B cell (primary cell): ENCODE measurements at regions not wholly inside any gene's neighbourhood (a gene's known extent, or its start where the extent isn't known, plus 50 kb on each side); places are given as distances from the start of the nearest gene placed in this dataset.

ENCODE experiments used
- ATAC-seq: fragments of 200-7000 bp; cut with Tn5 transposase; one replicate; pipeline ENCODE4 v1.10.0; 2021; ENCODE audit warnings: low read depth, mild to moderate bottlenecking, moderate number of reproducible peaks, moderate library complexity
- CTCF ChIA-PET: fragments of 350-600 bp; sonication (Branson Sonifier 250); formaldehyde crosslinking; loops from one replicate; lab custom pipeline; 2021; ENCODE audit warnings: antibody characterized with exemption, inconsistent platforms; lab: Charles Lee
- POLR2A ChIA-PET: fragments of 350-600 bp; sonication (Branson Sonifier 250); formaldehyde crosslinking; loops from one replicate; lab custom pipeline; 2021; ENCODE audit warnings: antibody characterized with exemption; lab: Charles Lee
- DNase-seq: peaks from one replicate; pipeline ENCODE4 v3.0.0; 2013
- H2AFZ ChIP-seq: 2 replicates; pipeline ENCODE4 v1.6.1; 2012; ENCODE audit warnings: mild to moderate bottlenecking, low read depth, low read length; ENCODE audit not compliant: insufficient read depth, poor library complexity, severe bottlenecking
- H3K27ac ChIP-seq, 2 donors: 1 replicate in 1 of 2; 2 replicates in 1 of 2; pipeline ENCODE4 v1.5.1; 2012 to 2013; ENCODE audit warnings: low read length in 2 of 2, mild to moderate bottlenecking in 2 of 2, moderate library complexity in 1 of 2
- H3K27me3 ChIP-seq, 4 experiments: fragments of 200-600 bp in 1 of 4; sonication (generic) in 1 of 4; replicated peaks in 1 of 4; 1 replicate in 2 of 4; 2 replicates in 2 of 4; pipeline versions ENCODE4 v1.6.1 to v1.7.0; 2013 to 2016; ENCODE audit warnings: low read length in 3 of 4, mild to moderate bottlenecking in 2 of 4, mixed read lengths in 1 of 4, moderate library complexity in 1 of 4; ENCODE audit not compliant: insufficient read depth in 4 of 4, control insufficient read depth in 3 of 4; ENCODE audit errors: control extremely low read depth in 1 of 4
- H3K36me3 ChIP-seq, 2 experiments: replicated peaks in 1 of 2; 1 replicate in 1 of 2; 2 replicates in 1 of 2; pipeline versions ENCODE4 v1.6.1 to v1.7.1; 2013; ENCODE audit warnings: low read length in 1 of 2; ENCODE audit not compliant: insufficient read depth in 2 of 2, control insufficient read depth in 1 of 2; ENCODE audit errors: control extremely low read depth in 1 of 2, extremely low read depth in 1 of 2
- H3K4me1 ChIP-seq, 2 donors: fragments of 200-600 bp in 1 of 2; sonication (generic) in 1 of 2; 1 replicate in 1 of 2; 2 replicates in 1 of 2; pipeline versions ENCODE4 v1.5.1 to v1.6.1; 2013 to 2017; ENCODE audit warnings: low read length in 2 of 2; ENCODE audit not compliant: control insufficient read depth in 2 of 2, insufficient read depth in 2 of 2
- H3K4me2 ChIP-seq: replicated peaks from 2 replicates; pipeline ENCODE3; 2012; ENCODE audit warnings: mild to moderate bottlenecking, low read depth, low read length; ENCODE audit not compliant: poor library complexity, severe bottlenecking
- H3K4me3 ChIP-seq, 5 experiments: fragments of 200-600 bp in 1 of 5; sonication (generic) in 1 of 5; 1 replicate in 3 of 5; 2 replicates in 2 of 5; pipeline versions ENCODE4 v1.5.1 to v1.7.0; 2011 to 2016; ENCODE audit warnings: low read length in 4 of 5, mild to moderate bottlenecking in 4 of 5, low read depth in 2 of 5, control low read depth in 1 of 5, moderate library complexity in 1 of 5; ENCODE audit not compliant: insufficient read depth in 1 of 5; ENCODE audit errors: control extremely low read depth in 1 of 5, extremely low read depth in 1 of 5
- H3K79me2 ChIP-seq: fragments of 200-600 bp; sonication (generic); one replicate; pipeline ENCODE4 v1.6.0; 2016; ENCODE audit warnings: low read length; ENCODE audit not compliant: control insufficient read depth, insufficient read depth
- H3K9ac ChIP-seq: fragments of 200-600 bp; sonication (generic); 2 replicates; pipeline ENCODE4 v1.6.1; 2017; ENCODE audit warnings: mild to moderate bottlenecking, low read length, moderate library complexity
- H3K9me3 ChIP-seq, 3 donors: one replicate each; pipeline versions ENCODE4 v1.6.1 to v1.7.1; 2013; ENCODE audit warnings: low read length in 2 of 3; ENCODE audit not compliant: control insufficient read depth in 2 of 3, insufficient read depth in 1 of 3; ENCODE audit errors: control extremely low read depth in 1 of 3
- H4K20me1 ChIP-seq: 2 replicates; pipeline ENCODE4 v1.6.0; 2012; ENCODE audit warnings: mild to moderate bottlenecking, low read length; ENCODE audit not compliant: insufficient read depth, control insufficient read depth, poor library complexity, severe bottlenecking
- H3K27ac Mint-ChIP-seq: one replicate; pipeline ENCODE4 v1.8.0; 2021; ENCODE audit warnings: mixed read lengths
- H3K27me3 Mint-ChIP-seq: one replicate; pipeline ENCODE4 v1.8.0; 2021; ENCODE audit warnings: mixed read lengths
- H3K4me1 Mint-ChIP-seq: one replicate; pipeline ENCODE4 v1.8.0; 2021; ENCODE audit warnings: mixed read lengths
- H3K4me3 Mint-ChIP-seq: one replicate; pipeline ENCODE4 v1.8.0; 2021; ENCODE audit warnings: mixed read lengths
- H3K9me3 Mint-ChIP-seq: one replicate; pipeline ENCODE4 v1.8.0; 2022; ENCODE audit warnings: mixed read lengths; ENCODE audit not compliant: insufficient read depth
- CTCF ChIP-seq: fragments of 200-600 bp; IDR thresholded peaks from one replicate; pipeline ENCODE4 v1.8.0; 2022; ENCODE audit warnings: antibody characterized with exemption, mild to moderate bottlenecking
- EZH2 ChIP-seq: IDR thresholded peaks from 2 replicates; pipeline ENCODE4 v1.6.1; 2012; ENCODE audit warnings: borderline replicate concordance, low read depth, mild to moderate bottlenecking, moderate library complexity, low read length; ENCODE audit not compliant: insufficient read depth, poor library complexity, severe bottlenecking
- WGBS: methylation state at CpG from one replicate; pipeline ENCODE4 v1.1.5; 2013; ENCODE audit warnings: missing lambda C conversion rate; ENCODE audit not compliant: insufficient coverage; 5-methylcytosine and 5-hydroxymethylcytosine counted together
- intact Hi-C: fragments of 100-400 bp; cut with micrococcal nuclease; formaldehyde crosslinking; loops from one replicate; pipeline ENCODE4 v1.10.0; 2022

GRCh38 chr15:95577927-95578326 is 752.6 kb upstream of the NR2F2 start:
- Histone ChIP-seq H3K36me3 (no peaks in the 10 kb centered on the region), H3K4me1 (no peaks in the 10 kb centered on the region), H3K27me3 (no peaks in the 10 kb centered on the region), H2AFZ (no peak overlapping the region), H3K9me3 (peaks cover 0 to 3% (median 0%) of the 10 kb centered on the region in 3 donors), H3K4me2 (no peak overlapping the region), H3K9ac (no peak overlapping the region), H3K79me2 (no peaks in the 10 kb centered on the region), H3K27ac (no peak overlapping the region), H4K20me1 (no peaks in the 10 kb centered on the region), H3K4me3 (no peak overlapping the region)
- WGBS = no CpG with 5 or more reads among the region's 4 CpGs
- POLR2A ChIA-PET = no interaction called here
- no peak for TF ChIP-seq CTCF
- TF ChIP-seq EZH2 = no peak
- DNase-seq (no peak), ATAC-seq (no peak)
- Mint-ChIP-seq H3K4me3 (no peak overlapping the region), H3K27ac (no peak overlapping the region), H3K27me3 (no peaks in the 10 kb centered on the region), H3K4me1 (no peaks in the 10 kb centered on the region), H3K9me3 (peaks cover 5% of the 10 kb centered on the region)
- CTCF ChIA-PET = no interaction called here
- intact Hi-C loops = no loop called here

- Mint-ChIP-seq H3K4me3 (no peak overlapping the region), H3K9me3 (peaks cover 3% of the 10 kb centered on the region), H3K27me3 (no peaks in the 10 kb centered on the region), H3K4me1 (no peaks in the 10 kb centered on the region), H3K27ac (no peak overlapping the region)
- H3K4me2 ChIP-seq = no peak overlapping the region
- peaks cover 0 to 3% (median 0%) of the 10 kb centered on the region in 3 donors for H3K9me3 ChIP-seq
- no peak for DNase-seq
- POLR2A ChIA-PET = no interaction called here
- H3K36me3 ChIP-seq = no peaks in the 10 kb centered on the region
- H3K27ac ChIP-seq = no peak overlapping the region
- TF ChIP-seq CTCF (no peak), EZH2 (no peak)
- H3K27me3 ChIP-seq = no peaks in the 10 kb centered on the region
- no peak overlapping the region for H2AFZ ChIP-seq
- no peak overlapping the region for H3K4me3 ChIP-seq
- H3K4me1 ChIP-seq = no peaks in the 10 kb centered on the region
- no peak overlapping the region for H3K9ac ChIP-seq
- ATAC-seq = no peak
- CTCF ChIA-PET = no interaction called here
- WGBS = no CpG with 5 or more reads among the region's 3 CpGs
- intact Hi-C loops = no loop called here
- no peaks in the 10 kb centered on the region for H4K20me1 ChIP-seq
- no peaks in the 10 kb centered on the region for H3K79me2 ChIP-seq
Observed at GRCh38 chr15:95580121-95580520, 750.4 kb upstream of the NR2F2 start.
